ENCODE measurements at regions not wholly inside any gene's neighbourhood (a gene's known extent, or its start where the extent isn't known, plus 50 kb on each side); places are given as distances from the start of the nearest gene placed in this dataset.
"Not testable (repeated sequence)": the region's sequence is repeated elsewhere in the genome, so short reads cannot be mapped to it uniquely, and the experiment has no call there.

DNA sequence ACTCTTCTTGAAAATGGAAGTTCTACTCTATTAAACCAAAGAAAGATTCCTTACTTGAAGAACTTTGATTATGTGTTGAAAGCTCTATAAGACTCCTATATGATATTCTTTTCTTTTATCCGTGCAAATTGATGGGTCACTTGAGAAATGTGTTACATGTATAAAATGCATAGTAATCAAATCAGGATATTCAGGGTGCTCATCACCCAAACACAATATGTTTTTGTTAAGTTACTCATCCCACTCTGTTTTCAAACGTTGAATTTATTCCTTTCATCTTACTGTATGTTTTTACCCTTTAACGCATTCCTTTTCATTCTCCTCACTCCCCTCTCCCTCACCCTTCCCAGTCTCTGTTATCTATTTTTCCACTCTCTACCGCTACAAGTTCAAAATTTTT lies 305.5 kb upstream of the KYNU start:
- no peak for DNase-seq

DNA sequence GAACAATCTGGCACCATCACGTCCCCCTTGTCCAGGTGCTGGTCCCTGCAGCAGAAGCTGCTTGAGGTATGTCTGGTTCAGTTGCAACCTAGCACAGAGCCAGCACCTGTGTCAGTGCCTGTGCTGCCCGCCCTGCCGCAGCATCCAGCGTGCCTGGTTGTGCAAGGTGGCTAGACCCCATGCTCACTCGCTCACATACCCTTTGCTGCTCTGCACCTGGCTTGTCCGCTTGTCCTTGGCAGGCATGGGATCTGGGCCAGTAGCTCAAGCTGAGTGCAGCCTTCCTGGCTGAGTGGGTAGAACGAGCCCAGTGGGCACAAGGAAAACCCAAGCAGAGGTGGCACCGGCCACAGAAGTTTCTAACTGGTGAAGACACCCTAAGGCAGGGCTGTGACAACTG lies 314.6 kb upstream of the KYNU start:
- no peak for DNase-seq

DNA sequence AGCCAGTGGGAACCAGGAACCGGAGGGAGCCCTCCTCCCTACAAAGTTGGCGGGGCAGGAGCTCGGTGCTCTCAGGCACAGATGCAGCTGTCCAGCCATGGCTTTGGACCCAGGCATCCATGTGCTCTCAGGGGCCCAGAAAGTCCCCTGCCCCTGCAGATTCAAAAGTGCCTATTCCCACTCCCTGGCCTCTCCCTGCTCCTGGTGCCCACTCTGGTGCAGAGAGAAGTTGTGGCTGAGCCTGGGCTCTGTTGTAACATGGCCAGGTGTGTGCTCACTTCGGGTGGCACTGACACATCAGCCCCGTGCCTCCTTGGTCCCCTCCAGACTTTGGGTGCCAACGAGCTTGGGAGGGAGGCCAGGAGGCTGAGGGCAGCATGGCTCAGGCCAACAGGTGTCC lies 315.8 kb upstream of the KYNU start:
- DNase-seq: no peak

DNA sequence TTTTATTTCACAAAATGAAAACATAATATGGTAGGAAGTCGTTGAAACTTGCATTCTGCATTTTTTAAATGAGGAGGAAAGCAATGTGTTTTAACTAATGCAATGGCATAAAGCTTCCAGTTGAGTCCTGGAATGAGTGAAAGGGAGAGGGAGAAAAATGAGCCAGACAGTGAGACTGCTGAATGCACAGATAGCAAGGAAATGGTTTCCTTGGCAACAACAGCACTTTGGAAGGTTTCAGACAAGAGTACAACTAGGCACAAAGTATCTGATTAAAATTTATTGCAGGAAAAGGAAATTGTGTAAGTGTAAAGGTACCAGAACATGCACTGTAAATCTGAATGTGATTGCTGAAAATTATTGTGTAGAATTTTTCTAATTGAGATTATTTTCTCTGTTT lies 320.1 kb upstream of the KYNU start:
- no peak for DNase-seq

DNA sequence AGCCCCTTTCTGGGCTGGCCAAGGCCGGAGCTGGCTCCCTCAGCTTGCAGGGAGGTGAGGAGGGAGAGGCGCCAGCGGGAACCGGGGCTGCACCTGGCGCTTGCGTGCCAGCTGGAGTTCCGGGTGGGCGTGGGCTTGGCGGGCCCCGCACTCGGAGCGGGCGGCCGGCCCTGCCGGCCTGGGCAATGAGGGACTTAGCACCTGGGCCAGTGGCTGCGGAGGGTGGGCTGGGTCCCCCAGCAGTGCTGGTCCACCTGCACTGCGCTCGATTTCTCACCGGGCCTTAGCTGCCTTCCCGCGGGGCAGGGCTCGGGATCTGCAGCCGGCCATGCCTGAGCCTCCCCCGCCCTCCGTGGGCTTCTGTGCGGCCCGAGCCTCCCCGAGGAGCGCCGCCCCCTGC lies 331.5 kb upstream of the KYNU start:
- not testable (repeated sequence) for DNase-seq

DNA sequence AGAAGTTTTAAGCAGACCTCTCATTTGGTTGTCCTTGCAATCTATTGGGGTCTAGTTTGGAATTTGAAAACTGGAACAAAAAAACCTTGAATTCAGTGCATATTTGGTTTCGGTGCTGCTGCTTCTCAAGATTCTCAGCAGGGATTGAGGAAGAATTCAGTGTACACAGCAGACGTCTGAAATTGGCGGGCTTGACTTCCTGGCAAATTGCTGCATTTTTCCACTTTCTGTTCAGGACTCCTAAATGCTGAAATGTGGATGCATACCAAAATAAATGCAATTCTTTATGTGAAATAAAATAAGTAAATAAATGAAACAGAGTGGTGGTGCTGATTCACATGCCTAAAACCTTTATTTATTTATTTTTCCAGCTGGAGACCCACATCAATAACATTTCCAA lies 332.4 kb upstream of the KYNU start:
- DNase-seq: no peak

DNA sequence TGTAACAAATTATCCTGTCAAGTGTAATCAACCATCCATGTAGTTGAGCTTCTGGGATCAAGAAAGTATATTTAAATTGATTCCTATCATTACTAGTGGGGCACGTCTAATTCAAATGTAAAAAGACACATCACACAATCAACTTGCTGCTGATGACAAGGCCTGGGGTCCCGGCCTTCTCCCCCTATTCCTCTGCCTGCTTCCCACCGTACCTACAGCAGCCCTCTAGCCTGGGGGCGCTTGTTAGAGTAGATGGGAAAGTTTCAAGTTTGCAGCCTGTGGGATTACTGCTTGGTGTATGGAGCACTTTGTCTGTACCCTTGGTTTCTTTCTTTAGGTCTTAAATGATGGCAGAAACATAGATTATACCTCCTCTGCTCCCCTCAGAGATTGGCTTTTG lies 333.3 kb upstream of the KYNU start:
- no peak for DNase-seq

DNA sequence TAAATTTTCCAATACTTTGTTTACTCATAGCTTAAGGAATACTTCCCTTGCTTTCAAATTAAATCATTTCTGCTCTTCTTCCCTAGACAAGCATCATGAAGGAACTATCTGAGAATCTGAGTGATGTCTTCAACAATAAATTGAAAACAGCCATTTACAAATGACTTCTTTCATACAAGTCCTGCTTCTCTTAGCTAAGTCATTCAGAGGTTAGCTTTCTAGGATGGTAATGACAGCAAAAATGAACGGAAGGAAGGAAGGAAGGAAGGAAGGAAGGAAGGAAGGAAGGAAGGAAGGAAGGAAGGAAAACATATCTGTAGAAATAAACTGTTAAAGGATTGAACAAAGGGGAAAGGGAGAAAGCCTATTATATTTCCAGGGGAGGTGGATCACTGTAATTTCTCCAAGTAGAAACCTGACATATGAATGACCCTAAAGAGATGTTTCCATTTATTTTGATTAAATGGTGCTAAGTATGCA lies 335.0 kb upstream of the KYNU start:
- no peak for DNase-seq

DNA sequence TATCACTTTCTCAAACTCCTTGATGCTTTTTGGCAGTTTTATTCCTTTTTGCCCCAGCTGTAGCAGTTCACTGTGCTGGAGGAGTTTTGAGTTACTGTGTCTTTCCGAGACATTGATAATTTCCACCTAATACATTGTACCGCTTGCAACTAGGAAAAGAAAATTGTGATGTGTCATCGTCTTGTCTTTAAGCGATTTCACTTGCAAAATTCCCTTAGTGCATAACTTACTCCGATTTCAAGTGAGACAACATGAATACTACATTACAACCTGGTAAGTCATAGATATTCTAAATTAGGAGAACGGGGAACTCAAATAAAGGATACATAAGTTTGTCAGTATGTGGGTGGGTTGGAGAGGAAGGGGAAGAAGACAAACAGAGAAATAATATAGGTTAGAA lies 340.5 kb upstream of the KYNU start:
- no peak for DNase-seq

DNA sequence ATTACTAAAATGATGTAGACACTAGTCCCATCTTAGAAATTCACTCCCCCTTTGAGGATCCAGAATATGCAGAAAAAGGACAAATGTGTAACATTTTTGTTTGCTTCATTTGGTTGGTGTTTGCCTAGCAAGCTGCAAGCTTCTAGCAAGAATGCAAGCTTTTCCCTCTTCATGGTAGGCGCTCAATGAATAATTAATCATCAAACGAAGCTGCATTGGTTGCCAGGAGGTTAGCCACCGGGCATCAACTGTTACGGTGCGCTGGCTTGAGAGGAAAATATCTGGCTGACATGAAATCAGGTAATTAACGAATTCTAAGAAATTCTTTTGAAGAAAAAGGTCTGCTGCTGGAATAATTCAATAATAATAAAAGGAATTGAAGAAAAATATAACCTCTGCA lies 341.0 kb upstream of the KYNU start:
- no peak for DNase-seq

DNA sequence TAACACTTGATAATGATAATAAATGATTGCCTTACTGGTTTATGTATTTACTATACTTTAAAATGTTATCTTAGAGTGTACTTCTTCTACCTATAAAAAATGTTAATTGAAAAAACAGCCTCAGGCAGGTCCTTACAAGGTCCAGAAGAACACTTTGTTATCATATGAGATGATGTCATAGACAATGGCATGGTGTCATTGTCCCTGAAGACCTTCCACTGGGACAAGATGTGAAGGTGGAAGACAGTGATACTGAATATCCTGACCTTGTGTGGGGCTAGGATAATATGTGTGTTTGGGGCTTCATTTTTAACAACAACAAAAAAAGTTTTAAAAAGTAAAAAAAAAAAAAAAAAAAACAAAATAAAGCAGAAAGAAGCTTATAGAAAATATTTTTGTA lies 342.2 kb upstream of the KYNU start:
- DNase-seq: no peak

DNA sequence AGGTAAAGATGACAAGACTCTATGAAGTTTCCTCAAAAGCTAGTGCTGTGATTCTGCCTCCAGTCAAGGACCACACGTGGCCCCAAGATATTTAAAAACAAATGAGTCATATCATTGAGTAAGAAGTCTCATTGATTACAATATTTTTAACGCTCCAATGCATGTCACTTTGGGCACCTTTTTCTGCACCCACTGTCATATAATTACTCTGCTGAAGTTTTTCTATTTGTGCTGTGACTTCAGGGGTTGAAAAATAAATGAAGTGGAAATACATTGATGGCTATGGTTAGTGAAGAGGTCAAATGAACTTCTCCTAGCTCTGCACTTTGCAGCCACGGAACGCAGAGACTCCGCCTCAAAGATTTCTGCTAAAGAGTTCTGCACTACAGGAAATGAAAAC lies 344.3 kb upstream of the KYNU start:
- no peak for DNase-seq

DNA sequence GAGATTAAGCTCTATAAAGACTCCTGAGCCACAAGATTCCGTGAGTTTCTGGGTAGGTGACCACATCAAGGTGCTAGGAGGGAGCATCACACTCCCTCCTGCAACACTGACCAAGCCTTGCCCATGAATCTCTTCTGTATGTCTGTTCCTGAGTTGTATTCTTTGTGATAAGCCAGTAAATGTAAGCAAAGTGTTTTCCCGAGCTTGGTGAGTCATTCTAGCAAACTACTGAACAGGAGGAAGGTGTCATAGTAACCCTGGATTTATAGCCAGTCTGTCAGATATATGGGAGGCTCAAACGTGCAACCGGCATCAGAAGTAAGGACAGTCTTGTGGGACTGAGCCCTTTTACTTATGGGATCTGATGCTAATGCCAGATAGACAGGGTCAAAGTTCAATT lies 346.1 kb upstream of the KYNU start:
- DNase-seq: no peak

DNA sequence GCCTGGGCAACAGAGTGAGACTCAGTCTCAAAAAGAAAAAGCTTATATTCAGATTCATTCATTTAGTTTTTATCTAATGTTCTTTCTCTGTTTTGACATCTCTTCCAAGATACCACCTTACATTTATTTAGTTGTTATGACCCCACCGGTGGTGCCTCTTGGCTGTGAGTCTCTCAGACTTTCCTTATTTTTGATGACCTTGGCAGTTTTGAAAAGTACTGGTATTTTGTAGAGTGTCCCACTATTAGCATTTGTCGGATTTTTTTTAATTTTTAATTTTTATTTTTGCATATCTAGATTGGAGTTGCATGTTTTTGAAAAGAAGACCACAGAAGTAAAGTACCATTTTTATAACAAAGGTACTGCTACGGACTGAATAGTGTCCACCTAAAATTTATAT lies 351.7 kb upstream of the KYNU start:
- no peak for DNase-seq

DNA sequence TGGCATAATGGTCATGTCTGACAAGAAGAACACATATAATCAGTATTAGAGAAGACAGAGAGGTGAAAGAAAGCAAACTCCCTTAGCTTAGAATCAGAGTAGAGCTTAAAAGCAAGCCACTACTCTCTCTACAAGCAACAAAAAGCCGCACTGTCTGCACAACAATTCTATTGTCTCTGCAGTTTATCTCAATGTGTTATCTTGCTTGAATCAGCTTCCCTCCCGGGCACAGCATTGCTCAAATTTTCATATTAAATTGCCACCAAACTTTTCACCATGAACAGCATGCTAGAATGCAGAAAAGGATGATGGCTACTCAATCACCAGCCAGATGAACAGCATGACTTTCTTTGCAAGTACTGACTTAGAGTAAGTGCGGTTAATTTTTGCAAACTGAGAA lies 356.0 kb upstream of the KYNU start:
- DNase-seq: no peak

DNA sequence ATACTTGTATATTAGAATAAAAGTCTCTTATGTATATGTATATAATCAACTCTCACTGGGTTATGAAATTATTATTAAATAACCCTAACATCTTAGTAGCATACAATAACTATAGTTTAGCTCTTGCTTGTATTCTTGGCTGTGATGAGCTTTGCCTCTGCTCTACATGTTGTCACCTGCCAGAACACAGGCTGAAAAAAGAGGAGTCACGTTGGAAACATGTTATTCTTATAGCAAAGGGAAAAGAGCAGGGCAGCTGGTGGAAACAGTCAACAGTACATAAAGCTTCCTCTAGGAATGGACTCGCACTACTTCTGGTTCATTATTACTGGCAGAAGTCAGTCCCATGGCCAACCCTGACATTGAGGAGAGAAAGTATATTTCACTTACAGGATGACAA lies 362.0 kb upstream of the KYNU start:
- no peak for DNase-seq

DNA sequence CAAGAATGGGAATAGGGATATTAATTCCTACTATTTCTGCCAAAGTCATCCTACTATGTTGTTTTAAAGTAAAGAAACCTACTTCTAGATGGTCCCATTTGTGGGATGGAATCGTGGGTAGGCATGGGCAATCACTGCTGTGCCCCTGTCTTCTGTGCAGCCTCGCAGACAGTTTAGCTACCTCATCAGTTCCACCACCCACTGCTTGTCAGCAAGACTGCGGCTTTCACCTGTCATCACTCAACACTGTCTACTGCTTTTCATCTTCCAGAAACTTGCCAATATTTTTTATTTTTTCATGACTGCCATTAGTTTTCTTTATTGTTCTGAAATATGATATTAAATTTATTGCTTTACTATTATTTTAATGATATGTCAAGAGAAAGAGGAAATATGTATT lies 368.1 kb upstream of the KYNU start:
- no peak for DNase-seq

DNA sequence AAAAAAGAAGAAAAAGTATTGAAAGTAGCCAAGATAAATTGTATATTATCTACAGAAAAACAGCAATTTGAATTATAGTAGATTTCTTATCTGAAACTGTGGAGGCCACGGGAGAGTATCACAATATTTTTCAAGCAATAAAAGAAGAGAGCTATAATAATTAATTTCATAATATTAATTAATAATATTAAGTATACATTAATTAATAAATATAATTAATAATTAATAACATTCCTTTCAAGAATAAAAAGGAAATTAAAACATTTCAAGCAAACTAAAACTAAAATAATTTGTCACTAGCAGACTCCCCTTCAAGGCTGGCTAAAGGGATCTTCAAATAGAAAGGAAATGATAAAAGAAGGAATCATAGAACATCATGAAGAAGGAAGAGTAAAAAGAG lies 372.7 kb upstream of the KYNU start:
- no peak for DNase-seq

DNA sequence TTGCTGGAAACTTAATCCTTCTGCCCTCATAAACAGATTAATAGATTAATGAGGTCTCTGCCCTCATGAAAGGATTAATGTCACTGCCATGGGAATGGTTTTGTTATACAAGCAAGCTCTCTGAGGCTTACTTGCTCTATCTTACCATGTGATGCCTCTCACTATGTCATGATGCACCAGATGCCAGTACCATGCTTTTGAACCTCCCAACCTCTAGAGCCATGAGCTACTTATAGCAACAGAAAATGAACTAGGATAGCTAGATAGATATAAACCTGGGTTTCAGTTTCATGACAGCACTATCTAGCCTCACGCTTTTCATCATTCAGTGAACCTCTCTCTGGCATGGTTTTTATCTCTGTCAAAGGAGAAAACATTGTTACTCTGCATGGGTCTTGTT lies 371.6 kb upstream of the LRP1B start:
- DNase-seq: no peak

DNA sequence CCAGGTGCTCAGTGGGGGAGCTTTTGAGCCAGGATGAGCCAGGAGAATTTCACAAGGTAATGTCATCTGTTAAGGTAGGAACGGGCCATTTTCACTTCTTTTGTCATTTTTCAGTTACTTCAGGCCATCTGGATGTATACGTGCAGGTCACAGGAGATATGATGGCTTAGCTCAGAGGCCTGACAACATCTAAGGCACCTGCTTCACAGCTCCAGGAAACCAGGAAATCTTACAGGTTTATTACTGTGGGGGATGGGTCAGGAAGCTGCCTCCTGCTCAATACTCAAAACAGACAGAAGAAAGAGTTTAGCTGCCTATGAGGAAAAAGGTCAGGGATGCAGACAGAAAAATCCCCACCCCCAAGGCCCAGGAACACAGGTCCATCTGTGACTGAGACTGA lies 364.3 kb upstream of the LRP1B start:
- DNase-seq: no peak

DNA sequence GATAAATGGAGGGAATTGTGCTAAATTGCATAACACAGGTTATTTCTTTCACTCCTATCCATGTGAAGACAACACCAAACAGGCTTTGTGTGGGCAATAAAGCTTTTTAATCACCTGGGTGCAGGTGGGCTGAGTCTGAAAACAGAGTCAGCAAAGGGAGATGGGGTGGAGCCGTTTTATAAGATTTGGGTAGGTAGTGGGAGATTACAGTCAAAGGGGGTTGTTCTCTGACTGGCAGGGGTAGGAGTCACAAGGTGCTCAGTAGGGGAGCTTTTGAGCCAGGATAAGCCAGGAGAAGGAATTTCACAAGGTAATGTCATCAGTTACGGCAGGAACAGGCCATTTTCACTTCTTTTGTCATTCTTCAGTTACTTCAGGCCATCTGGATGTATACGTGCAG lies 358.8 kb upstream of the LRP1B start:
- not testable (repeated sequence) for DNase-seq

DNA sequence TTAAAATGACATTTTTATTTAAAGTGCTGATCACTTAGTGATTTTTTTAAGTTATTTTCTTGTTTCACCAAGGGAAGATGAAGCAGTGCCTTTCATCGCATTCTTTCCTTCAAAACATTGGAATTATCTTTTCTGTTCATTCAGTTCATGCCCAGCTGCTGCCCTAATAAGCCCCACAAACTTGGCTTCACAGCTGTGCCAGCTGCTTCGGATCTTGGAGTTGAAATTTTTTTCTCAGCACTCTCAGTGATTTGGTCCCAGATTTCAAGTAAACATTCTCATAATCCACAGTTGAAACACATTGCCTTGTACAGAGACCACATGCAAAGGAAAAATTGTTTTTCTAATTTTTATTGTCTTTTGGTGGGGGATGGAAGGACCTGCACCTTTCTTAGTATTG lies 353.3 kb upstream of the LRP1B start:
- DNase-seq: no peak

DNA sequence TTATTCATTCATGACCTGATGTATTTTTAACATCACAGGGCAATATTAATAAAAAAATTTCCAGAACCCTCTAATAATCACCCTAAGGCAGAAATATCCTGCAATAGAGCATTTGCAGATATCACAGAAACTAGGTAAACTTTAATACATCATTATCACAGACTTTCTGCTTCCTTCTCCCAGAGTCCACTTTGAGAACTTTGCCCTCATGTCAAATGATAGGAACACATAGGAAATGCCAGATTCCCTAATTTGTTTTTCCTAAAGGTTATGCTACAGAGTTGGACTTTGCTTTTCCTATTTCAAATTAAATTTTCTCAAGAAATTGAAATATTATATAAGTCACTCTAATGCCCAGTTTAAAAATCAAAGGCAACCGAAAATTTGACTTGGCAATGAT lies 352.8 kb upstream of the LRP1B start:
- no peak for DNase-seq

DNA sequence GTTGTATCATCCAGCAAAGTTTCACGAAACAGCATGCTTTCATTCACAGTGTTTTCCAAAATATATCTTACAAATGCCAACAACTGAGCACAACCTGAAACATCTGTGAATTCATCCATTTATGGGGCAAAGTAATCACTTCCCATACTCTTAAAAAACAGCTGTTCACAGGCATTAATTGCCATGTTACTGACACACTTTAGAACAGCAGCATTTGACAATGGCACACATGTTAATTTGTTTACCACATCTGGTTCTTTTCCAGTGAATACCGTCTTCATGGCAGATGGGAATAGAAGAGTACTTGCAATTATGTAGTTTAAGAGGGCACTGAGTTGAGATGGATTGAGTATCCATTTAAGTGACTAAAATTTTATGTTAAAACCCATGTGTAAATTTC lies 347.4 kb upstream of the LRP1B start:
- DNase-seq: no peak

DNA sequence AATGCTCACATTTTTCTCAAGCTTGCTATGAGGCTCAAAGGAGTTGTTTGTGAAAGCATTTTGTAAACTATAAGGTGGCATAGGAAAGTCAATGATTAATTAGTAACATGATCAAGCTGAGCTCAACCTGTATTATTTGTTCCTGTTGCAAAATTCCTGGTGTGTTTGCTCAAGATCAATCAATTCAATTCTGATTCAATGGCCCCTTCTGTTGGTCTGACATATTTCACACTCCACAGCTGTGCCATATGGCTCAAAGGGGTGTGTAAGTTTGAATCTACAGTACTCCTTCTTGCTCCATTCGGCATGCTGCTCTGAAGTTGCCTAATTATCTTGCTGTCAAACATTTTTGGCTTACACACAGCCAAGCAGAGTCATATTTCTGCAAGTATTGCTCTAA lies 341.6 kb upstream of the LRP1B start:
- no peak for DNase-seq

DNA sequence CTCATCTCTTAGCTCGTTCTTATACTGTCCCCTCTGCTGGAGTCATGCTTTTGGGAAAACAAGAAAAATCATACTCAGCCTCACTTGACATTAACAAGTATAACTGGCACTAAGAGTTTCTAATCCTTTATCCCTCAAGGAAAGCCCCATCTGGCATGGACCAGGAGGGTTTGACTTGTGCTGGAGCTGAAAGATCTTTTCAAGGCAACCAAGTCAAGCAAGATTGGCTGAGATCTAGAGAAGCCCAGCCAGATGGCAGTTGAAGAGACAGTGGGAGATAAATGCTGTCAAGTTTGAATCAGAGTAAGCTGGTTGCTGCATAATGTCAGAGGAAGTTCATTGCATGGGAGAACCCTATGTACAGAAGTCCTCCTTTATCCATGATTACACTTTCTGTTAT lies 336.5 kb upstream of the LRP1B start:
- no peak for DNase-seq
